ENCODE measurements at regions not wholly inside any gene's neighbourhood (a gene's known extent, or its start where the extent isn't known, plus 50 kb on each side); places are given as distances from the start of the nearest gene placed in this dataset.

DNA sequence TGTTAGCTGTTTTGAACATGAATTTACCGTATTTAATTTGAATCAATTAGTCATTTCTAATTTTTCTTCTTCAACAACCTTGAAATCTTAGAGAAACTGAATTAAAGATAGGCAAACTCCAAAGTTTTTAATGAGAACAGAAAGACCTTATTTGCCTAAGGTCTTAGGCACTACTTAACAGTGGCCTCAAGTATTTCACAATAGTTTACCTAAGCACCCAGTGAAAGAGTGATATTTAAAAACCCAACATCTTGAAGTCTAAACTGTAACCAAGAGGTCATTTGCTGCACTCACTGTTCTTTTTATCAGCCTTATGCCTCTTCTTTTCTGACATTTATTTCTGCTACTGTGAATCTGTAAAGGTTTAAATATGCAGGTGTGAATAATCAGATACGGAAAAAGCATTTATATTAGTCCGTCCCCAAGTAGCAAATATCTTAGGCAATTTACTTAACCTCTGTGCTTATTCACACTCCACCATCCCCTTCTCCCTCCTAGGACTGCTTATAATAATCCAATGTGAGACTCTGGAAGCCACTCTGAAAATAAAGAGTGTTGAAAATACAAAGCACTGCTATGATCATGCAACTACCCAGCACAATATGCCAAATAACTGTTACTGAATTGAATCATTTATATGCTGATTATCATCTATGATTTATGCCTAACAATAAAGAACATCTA, 105.7 kb downstream of the ELAPOR2 start:
- TF ChIP-seq, protein P1, sequence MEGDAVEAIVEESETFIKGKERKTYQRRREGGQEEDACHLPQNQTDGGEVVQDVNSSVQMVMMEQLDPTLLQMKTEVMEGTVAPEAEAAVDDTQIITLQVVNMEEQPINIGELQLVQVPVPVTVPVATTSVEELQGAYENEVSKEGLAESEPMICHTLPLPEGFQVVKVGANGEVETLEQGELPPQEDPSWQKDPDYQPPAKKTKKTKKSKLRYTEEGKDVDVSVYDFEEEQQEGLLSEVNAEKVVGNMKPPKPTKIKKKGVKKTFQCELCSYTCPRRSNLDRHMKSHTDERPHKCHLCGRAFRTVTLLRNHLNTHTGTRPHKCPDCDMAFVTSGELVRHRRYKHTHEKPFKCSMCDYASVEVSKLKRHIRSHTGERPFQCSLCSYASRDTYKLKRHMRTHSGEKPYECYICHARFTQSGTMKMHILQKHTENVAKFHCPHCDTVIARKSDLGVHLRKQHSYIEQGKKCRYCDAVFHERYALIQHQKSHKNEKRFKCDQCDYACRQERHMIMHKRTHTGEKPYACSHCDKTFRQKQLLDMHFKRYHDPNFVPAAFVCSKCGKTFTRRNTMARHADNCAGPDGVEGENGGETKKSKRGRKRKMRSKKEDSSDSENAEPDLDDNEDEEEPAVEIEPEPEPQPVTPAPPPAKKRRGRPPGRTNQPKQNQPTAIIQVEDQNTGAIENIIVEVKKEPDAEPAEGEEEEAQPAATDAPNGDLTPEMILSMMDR (IDR thresholded peaks at IDR 0.05) = no peak
- no peak for TF ChIP-seq ZFX (IDR thresholded peaks at IDR 0.05; ENCODE audit: borderline replicate concordance)
